Lower leg skin (tissue), 4 donors: ENCODE measurements at regions not wholly inside any gene's neighbourhood (a gene's known extent, or its start where the extent isn't known, plus 50 kb on each side); places are given as distances from the start of the nearest gene placed in this dataset.

ENCODE experiments used
- DNase-seq, 2 donors: peaks; one replicate each; pipeline ENCODE4 v3.0.0-alpha.2; 2019; ENCODE audit warnings: low spot score in 2 of 2
- H3K4me3 ChIP-seq: fragments of 200-600 bp; sonication (generic); 2 replicates; pipeline ENCODE4 v1.5.1; 2017; ENCODE audit warnings: mild to moderate bottlenecking, low read depth; ENCODE audit not compliant: poor library complexity, severe bottlenecking
- CTCF ChIP-seq, 3 donors: fragments of 450-650 bp; IDR thresholded peaks; one replicate each; pipeline ENCODE4 v1.5.1; 2016; ENCODE audit warnings: antibody characterized with exemption in 3 of 3, mild to moderate bottlenecking in 3 of 3, moderate library complexity in 2 of 3
- POLR2A ChIP-seq, 2 donors: fragments of 450-650 bp; IDR thresholded peaks; one replicate each; pipeline ENCODE4 v1.6.1; 2016 to 2017; ENCODE audit warnings: antibody characterized with exemption in 2 of 2, mild to moderate bottlenecking in 1 of 2, moderate library complexity in 1 of 2
- WGBS, 2 donors: methylation state at CpG; one replicate each; pipeline ENCODE4 v1.1.5; 2018; 5-methylcytosine and 5-hydroxymethylcytosine counted together
- intact Hi-C: fragments of 100-400 bp; cut with DNase I; formaldehyde crosslinking; loops from one replicate; pipeline ENCODE4 v1.15.0; 2023; ENCODE audit warnings: low total_unique reads

DNA sequence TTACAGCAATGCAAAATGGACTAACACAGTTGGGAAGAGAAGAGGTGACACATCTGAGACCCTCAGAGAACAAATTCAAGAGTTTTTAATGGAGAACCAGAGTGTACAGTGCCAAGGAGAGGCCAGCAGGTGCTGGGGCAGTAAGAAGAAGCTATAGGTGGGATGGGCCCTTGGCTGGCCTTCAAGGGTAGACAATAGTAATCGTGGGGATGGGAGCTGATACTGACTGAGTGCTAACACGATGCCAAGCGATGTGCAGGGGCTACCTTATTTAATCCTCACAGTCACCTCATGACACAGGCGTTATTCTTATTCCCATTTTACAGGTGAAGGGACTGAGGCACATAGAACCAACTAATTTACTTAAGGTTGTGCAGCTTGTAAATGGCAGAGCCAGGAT lies 131.9 kb upstream of the ID2 start:
- WGBS, 2 donors: 96 to 97% methylated on average over 4 of the region's 4 CpGs
- DNase-seq: no peak
- intact Hi-C loops: loop anchor here (10.0 kb wide), 1 partner anchor 135 kb away; the partner anchor contains the start of gene ID2
- H3K4me3 ChIP-seq: no peak overlapping the region
- TF ChIP-seq POLR2A (IDR thresholded peaks at IDR 0.05): no peak
- no peak for TF ChIP-seq CTCF (IDR thresholded peaks at IDR 0.05)

DNA sequence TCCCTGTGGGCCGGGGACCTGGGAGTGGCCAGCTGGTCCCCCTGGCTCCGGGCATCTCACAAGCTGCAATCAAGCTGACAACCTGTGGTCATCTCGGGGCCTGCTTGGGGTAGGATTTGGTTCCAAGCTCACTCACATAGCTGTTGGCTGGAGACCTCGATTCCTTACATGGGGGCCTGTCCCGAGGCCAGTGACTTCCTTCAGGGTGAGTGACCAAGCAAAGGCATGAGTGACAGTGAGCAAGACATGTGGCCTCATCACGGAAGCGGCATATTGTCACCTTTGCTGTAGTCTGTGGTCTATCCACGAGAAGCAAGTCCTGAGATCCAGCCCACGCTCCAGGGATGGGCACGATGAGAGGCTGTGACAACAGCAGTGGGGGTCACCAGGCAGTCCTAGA lies 131.4 kb upstream of the ID2 start:
- TF ChIP-seq POLR2A (IDR thresholded peaks at IDR 0.05) (no peak), CTCF (IDR thresholded peaks at IDR 0.05) (no peak)
- DNase-seq: peak in 1 of 2 donors; percentile 76
- intact Hi-C loops: no loop called here
- WGBS, 2 donors: 97% methylated on average over 10 of the region's 10 CpGs
- no peak overlapping the region for H3K4me3 ChIP-seq

GRCh38 chr2:8550937-8551621 lies 130.8 kb upstream of the ID2 start:
- TF ChIP-seq POLR2A (IDR thresholded peaks at IDR 0.05) (no peak), CTCF (IDR thresholded peaks at IDR 0.05) (no peak)
- intact Hi-C loops: no loop called here

DNA sequence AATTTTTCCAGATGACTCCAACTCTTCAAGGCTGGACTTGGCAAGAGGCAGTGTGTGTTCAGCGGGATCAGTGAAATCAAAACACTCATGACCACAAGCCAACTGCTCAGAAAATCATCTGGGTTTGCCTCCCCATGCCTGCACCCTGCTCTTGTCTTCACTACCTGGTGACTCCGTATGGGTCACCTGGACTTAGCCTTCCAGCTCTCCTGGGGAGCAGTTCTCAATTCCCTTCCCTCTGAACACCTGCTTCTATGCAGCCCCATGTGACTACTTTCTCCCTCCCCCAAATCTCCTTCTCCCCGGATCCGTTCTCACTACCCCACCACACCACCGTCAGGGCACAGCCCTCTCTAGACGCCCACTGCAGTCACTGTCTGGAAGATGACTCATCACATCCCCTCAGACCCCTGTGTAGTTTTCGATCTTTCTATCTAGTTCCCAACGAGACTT lies 130.2 kb upstream of the ID2 start:
- TF ChIP-seq POLR2A (IDR thresholded peaks at IDR 0.05) (no peak), CTCF (IDR thresholded peaks at IDR 0.05) (no peak)
- no peak overlapping the region for H3K4me3 ChIP-seq
- intact Hi-C loops: no loop called here
- no peak for DNase-seq
- WGBS, 2 donors: 78 to 89% methylated on average over 8 of the region's 8 CpGs

More at GRCh38 chr2:8550937-8551621, 130.8 kb upstream of the ID2 start:
- no peak overlapping the region for H3K4me3 ChIP-seq
- WGBS, 2 donors: 87% methylated on average over 14 of the region's 14 CpGs
- DNase-seq: no peak

- H3K4me3 ChIP-seq: no peak overlapping the region
- DNase-seq: peak in 1 of 2 donors; percentile 67
- intact Hi-C loops: no loop called here
- WGBS, 2 donors: 93% methylated on average over 17 of the region's 17 CpGs
- TF ChIP-seq CTCF (IDR thresholded peaks at IDR 0.05): no peak
- TF ChIP-seq POLR2A (IDR thresholded peaks at IDR 0.05): no peak
Observed at GRCh38 chr2:8552293-8552801, 129.5 kb upstream of the ID2 start.
